DOHH2 (cell line): ENCODE measurements at regions not wholly inside any gene's neighbourhood (a gene's known extent, or its start where the extent isn't known, plus 50 kb on each side); places are given as distances from the start of the nearest gene placed in this dataset.

Source experiments
- CTCF ChIP-seq: fragments of 200-600 bp; sonication (generic); IDR thresholded peaks from one replicate; pipeline ENCODE4 v1.5.1; 2014; ENCODE audit warnings: antibody characterized with exemption, mild to moderate bottlenecking, low read depth, low read length; ENCODE audit not compliant: poor library complexity, severe bottlenecking
- EZH2phosphoT487 ChIP-seq: fragments of 200-600 bp; sonication (generic); IDR thresholded peaks from 2 replicates; pipeline ENCODE4 v1.6.1; 2017; ENCODE audit warnings: borderline replicate concordance, mild to moderate bottlenecking, antibody characterized with exemption, low read length, moderate library complexity, mixed read lengths

GRCh38 chr2:78876316-78876688, 149.2 kb upstream of the REG3G start:
- no peak for TF ChIP-seq CTCF
- no peak for TF ChIP-seq EZH2phosphoT487
